Ovary (tissue), 7 donors: ENCODE measurements at regions not wholly inside any gene's neighbourhood (a gene's known extent, or its start where the extent isn't known, plus 50 kb on each side); places are given as distances from the start of the nearest gene placed in this dataset.
"Not testable (repeated sequence)": the region's sequence is repeated elsewhere in the genome, so short reads cannot be mapped to it uniquely, and the experiment has no call there.

Experiments used
- DNase-seq, 5 donors: peaks; one replicate each; pipeline ENCODE4 v3.0.0-alpha.2; 2019 to 2020
- H3K27ac ChIP-seq, 2 donors: fragments of 200-600 bp; one replicate each; pipeline versions ENCODE4 v1.5.1 to v1.8.0; 2019 to 2022
- H3K27me3 ChIP-seq: fragments of 200-600 bp; one replicate; pipeline ENCODE4 v1.8.0; 2022
- H3K36me3 ChIP-seq: fragments of 200-600 bp; sonication (generic); one replicate; pipeline ENCODE4 v1.5.1; 2019
- H3K4me1 ChIP-seq: one replicate; pipeline ENCODE4 v1.8.1; 2013; ENCODE audit warnings: mild to moderate bottlenecking, moderate library complexity; ENCODE audit not compliant: insufficient read depth
- H3K4me3 ChIP-seq: fragments of 200-600 bp; sonication (generic); one replicate; pipeline ENCODE4 v1.5.1; 2017
- H3K9me3 ChIP-seq, 2 donors: fragments of 200-600 bp in 1 of 2; sonication (generic) in 1 of 2; one replicate each; pipeline versions ENCODE4 v1.5.1 to v1.8.1; 2013 to 2019; ENCODE audit warnings: mild to moderate bottlenecking in 1 of 2, moderate library complexity in 1 of 2
- CTCF ChIP-seq, 3 donors: fragments of 450-650 bp in 2 of 3; fragments of 200-600 bp in 1 of 3; IDR thresholded peaks; one replicate each; pipeline versions ENCODE4 v1.5.1 to v1.8.0; 2016 to 2022; ENCODE audit warnings: antibody characterized with exemption in 3 of 3, mild to moderate bottlenecking in 1 of 3
- EP300 ChIP-seq: sonication (generic); formaldehyde crosslinking; IDR thresholded peaks from one replicate; pipeline ENCODE4 v1.6.1; 2017; ENCODE audit warnings: antibody characterized with exemption
- POLR2A ChIP-seq: fragments of 450-650 bp; IDR thresholded peaks from one replicate; pipeline ENCODE4 v1.6.1; 2017; ENCODE audit warnings: antibody characterized with exemption, mild to moderate bottlenecking, moderate library complexity
- WGBS, 3 donors: extraction: QIAGEN DNeasy Blood & Tissue Kit in 1 of 3; methylation state at CpG; one replicate each; pipeline versions ENCODE4 v1.1.5 to v1.1.7; 2013 to 2017; 5-methylcytosine and 5-hydroxymethylcytosine counted together
- intact Hi-C, 4 donors: fragments of 100-400 bp; cut with DNase I; formaldehyde crosslinking; loops; one replicate each; pipeline versions ENCODE4 v1.11.0 to v1.15.1; 2022 to 2023
- donor health status: DM: no; HTN: no; CAD: no; lungs with moderate emphysema.
- donor health status: DM: no; HTN: no; CAD: no.
- donor health status: Bipolar disorder and iron deficiency.
- donor health status: DM: no; HTN: no; CAD: no.
- donor health status: DM: yes; HTN: yes; CAD: no.

DNA sequence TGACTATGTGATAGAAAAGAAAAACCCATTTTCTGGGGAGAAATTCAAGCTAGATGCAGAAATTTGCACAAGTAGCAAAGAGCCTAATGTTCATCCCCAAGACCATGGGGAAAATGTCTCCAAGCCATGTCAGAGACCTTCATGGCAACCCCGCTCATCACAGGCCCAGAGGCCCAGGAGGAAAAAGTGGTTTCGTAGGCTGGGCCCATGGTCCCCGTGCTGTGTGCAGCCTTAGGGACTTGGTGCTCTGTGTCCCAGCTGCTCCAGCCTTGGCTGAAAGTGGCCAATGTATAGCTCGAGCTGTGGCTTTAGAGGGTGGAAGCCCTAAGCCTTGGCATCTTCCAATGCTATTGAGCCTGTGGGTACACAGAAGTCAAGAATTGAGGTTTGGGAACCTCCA lies 711.2 kb upstream of the ZNF608 start:
- TF ChIP-seq EP300, result no peak
- TF ChIP-seq POLR2A, result no peak
- no peak for TF ChIP-seq CTCF (IDR thresholded peaks at IDR 0.05)
- Histone ChIP-seq H3K4me3 (no peak overlapping the region), H3K4me1 (no peaks in the 10 kb centered on the region), H3K9me3 (no peaks in the 10 kb centered on the region), H3K36me3 (no peaks in the 10 kb centered on the region), H3K27me3 (no peaks in the 10 kb centered on the region), H3K27ac (no peak overlapping the region)
- WGBS, 3 donors, result 92 to 100% (median 94%) methylated on average over 4 of the region's 4 CpGs
- no peak for DNase-seq
- intact Hi-C loops, result no loop called here

- H3K27ac ChIP-seq, H3K27me3 ChIP-seq, H3K9me3 ChIP-seq, H3K4me3 ChIP-seq, DNase-seq, intact Hi-C loops, H3K36me3 ChIP-seq, H3K4me1 ChIP-seq: not testable (repeated sequence)
- WGBS, 3 donors, result 94 to 95% (median 95%) methylated on average over 2 of the region's 2 CpGs
These were observed 712.5 kb upstream of the ZNF608 start for GRCh38 chr5:125458949-125459348.

- Histone ChIP-seq H3K4me3 (no peak overlapping the region), H3K9me3 (peaks cover 0 to 3% of the 10 kb centered on the region in 2 donors), H3K27ac (no peak overlapping the region), H3K36me3 (no peaks in the 10 kb centered on the region), H3K27me3 (no peaks in the 10 kb centered on the region), H3K4me1 (no peaks in the 10 kb centered on the region)
- DNase-seq, result no peak
- intact Hi-C loops, result no loop called here
- TF ChIP-seq CTCF (IDR thresholded peaks at IDR 0.05) (no peak), EP300 (no peak), POLR2A (no peak)
- WGBS, 3 donors, result 87 to 92% (median 90%) methylated on average over 5 of the region's 5 CpGs
These were observed 715.2 kb upstream of the ZNF608 start for GRCh38 chr5:125461641-125462072.

DNA sequence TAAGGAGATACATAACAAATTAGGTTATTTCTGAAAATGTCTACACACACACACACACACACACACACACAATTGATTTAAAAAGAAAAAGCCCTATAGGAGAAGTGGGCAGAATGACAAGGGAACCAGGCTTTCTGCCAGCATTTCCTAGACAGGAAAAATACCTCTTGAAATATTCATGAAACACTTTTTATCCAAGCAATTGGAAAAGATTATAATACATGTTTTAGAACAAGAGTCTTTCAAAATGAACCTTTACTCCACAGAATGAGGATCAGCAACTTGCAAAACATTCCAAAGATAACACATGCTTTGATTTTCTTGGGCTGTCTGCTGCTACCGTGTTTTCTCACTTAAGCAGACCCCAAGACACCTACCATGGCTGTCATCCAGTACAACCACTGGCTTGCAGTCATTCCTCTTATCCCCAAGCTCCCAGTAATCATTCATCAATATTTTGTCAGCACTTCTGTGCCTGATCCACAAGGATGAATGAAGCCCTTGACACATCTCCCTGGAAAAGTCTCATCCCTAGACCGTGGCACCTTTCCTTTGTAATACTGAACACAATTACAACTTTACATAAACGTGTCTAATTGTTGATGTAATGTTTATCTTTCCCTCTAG lies 717.1 kb upstream of the ZNF608 start:
- no peaks in the 10 kb centered on the region for H3K36me3 ChIP-seq
- no peak overlapping the region for H3K4me3 ChIP-seq
- no peak for TF ChIP-seq POLR2A
- peaks cover 0 to 3% of the 10 kb centered on the region in 2 donors for H3K9me3 ChIP-seq
- no peaks in the 10 kb centered on the region for H3K4me1 ChIP-seq
- 43 to 56% (median 44%) methylated on average over 3 of the region's 3 CpGs for WGBS, 3 donors
- intact Hi-C loops, result no loop called here
- H3K27ac ChIP-seq, result no peak overlapping the region
- no peaks in the 10 kb centered on the region for H3K27me3 ChIP-seq
- no peak for DNase-seq

GRCh38 chr5:125464847-125465432 lies 718.5 kb upstream of the ZNF608 start:
- TF ChIP-seq EP300 (no peak), CTCF (IDR thresholded peaks at IDR 0.05) (no peak), POLR2A (no peak)
- Histone ChIP-seq H3K27me3 (no peaks in the 10 kb centered on the region), H3K4me1 (no peaks in the 10 kb centered on the region), H3K36me3 (no peaks in the 10 kb centered on the region), H3K9me3 (peaks cover 0 to 3% of the 10 kb centered on the region in 2 donors), H3K4me3 (no peak overlapping the region), H3K27ac (no peak overlapping the region)
- no peak for DNase-seq
- intact Hi-C loops, result no loop called here
- WGBS, 3 donors, result 86 to 93% (median 91%) methylated on average over 5 of the region's 5 CpGs
